Islet precursor cell (in vitro differentiated cells): ENCODE measurements at regions not wholly inside any gene's neighbourhood (a gene's known extent, or its start where the extent isn't known, plus 50 kb on each side); places are given as distances from the start of the nearest gene placed in this dataset.
A peak's percentile ranks its signal among the peaks of the same experiment; 100 is the strongest.

Experiments
- DNase-seq: peaks from one replicate; pipeline ENCODE4 v3.0.0-alpha.2; 2018

GRCh38 chr10:78975926-78976325 is 92.8 kb upstream of the ZMIZ1 start:
- DNase-seq: no peak

GRCh38 chr10:78976825-78977755 is 91.7 kb upstream of the ZMIZ1 start:
- DNase-seq: no peak

- no peak for DNase-seq
Observed at GRCh38 chr10:78979938-78980337, 88.8 kb upstream of the ZMIZ1 start.

GRCh38 chr10:78980354-78980753 is 88.4 kb upstream of the ZMIZ1 start:
- DNase-seq: peak; percentile 76

GRCh38 chr10:78980815-78981214 is 88.0 kb upstream of the ZMIZ1 start:
- no peak for DNase-seq

- DNase-seq: no peak
Observed at GRCh38 chr10:78981257-78981969, 87.4 kb upstream of the ZMIZ1 start.

- peak; percentile 83 for DNase-seq
Observed at GRCh38 chr10:78981970-78982281, 86.8 kb upstream of the ZMIZ1 start.

GRCh38 chr10:78982726-78983125 is 86.0 kb upstream of the ZMIZ1 start:
- no peak for DNase-seq

GRCh38 chr10:78983608-78984007 is 85.2 kb upstream of the ZMIZ1 start:
- no peak for DNase-seq

- peak; percentile 82 for DNase-seq
Observed at GRCh38 chr10:78985973-78986818, 82.6 kb upstream of the ZMIZ1 start.

- DNase-seq: no peak
Observed at GRCh38 chr10:78991187-78991586, 77.6 kb upstream of the ZMIZ1 start.

- no peak for DNase-seq
Observed at GRCh38 chr10:78992333-78992732, 76.4 kb upstream of the ZMIZ1 start.

GRCh38 chr10:78993261-78993945 is 75.4 kb upstream of the ZMIZ1 start:
- no peak for DNase-seq

GRCh38 chr10:78995987-78996791 is 72.6 kb upstream of the ZMIZ1 start:
- no peak for DNase-seq

- no peak for DNase-seq
Observed at GRCh38 chr10:78996792-78997129, 72.0 kb upstream of the ZMIZ1 start.

- DNase-seq: no peak
Observed at GRCh38 chr10:78997635-78998618, 70.8 kb upstream of the ZMIZ1 start.

GRCh38 chr10:79001082-79001885 is 67.5 kb upstream of the ZMIZ1 start:
- DNase-seq: no peak

- no peak for DNase-seq
Observed at GRCh38 chr10:79002336-79002735, 66.4 kb upstream of the ZMIZ1 start.

GRCh38 chr10:79003183-79004100 is 65.3 kb upstream of the ZMIZ1 start:
- no peak for DNase-seq
